ENCODE measurements at regions not wholly inside any gene's neighbourhood (a gene's known extent, or its start where the extent isn't known, plus 50 kb on each side); places are given as distances from the start of the nearest gene placed in this dataset.

DNA sequence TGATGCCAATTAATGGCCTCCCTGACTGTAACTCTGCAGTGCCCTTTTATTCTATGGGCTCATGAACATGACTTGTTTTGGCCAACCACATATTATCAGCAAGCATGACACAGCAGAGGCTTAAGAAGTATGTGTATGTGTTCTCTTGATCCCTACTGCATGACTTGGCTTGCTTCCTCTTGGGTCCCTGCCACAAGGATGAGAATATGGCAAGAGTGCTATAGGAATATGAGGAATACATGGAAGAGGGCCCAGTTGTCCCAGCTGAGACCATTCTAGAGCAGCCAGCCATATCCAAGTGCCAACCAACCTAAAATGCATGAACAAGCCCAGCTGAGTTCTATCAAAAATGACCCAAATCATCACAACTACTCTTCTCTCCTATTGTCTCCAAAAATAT lies 576.7 kb upstream of the PCDH9 start:
- Histone ChIP-seq H3K36me3 (ENCODE audit: control insufficient read depth, insufficient read depth, low read length) (no peaks in the 10 kb centered on the region), H3K27me3 (ENCODE audit: control insufficient read depth, insufficient read depth, low read length) (no peaks in the 10 kb centered on the region), H3K4me3 (ENCODE audit: low read depth, low read length) (no peak overlapping the region)
- TF ChIP-seq, protein P1, sequence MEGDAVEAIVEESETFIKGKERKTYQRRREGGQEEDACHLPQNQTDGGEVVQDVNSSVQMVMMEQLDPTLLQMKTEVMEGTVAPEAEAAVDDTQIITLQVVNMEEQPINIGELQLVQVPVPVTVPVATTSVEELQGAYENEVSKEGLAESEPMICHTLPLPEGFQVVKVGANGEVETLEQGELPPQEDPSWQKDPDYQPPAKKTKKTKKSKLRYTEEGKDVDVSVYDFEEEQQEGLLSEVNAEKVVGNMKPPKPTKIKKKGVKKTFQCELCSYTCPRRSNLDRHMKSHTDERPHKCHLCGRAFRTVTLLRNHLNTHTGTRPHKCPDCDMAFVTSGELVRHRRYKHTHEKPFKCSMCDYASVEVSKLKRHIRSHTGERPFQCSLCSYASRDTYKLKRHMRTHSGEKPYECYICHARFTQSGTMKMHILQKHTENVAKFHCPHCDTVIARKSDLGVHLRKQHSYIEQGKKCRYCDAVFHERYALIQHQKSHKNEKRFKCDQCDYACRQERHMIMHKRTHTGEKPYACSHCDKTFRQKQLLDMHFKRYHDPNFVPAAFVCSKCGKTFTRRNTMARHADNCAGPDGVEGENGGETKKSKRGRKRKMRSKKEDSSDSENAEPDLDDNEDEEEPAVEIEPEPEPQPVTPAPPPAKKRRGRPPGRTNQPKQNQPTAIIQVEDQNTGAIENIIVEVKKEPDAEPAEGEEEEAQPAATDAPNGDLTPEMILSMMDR (IDR thresholded peaks at IDR 0.05; ENCODE audit: insufficient read depth, low read length, severe bottlenecking), result no peak
- FAIRE-seq, result no peak
- DNase-seq (ENCODE audit: low read depth), result no peak

DNA sequence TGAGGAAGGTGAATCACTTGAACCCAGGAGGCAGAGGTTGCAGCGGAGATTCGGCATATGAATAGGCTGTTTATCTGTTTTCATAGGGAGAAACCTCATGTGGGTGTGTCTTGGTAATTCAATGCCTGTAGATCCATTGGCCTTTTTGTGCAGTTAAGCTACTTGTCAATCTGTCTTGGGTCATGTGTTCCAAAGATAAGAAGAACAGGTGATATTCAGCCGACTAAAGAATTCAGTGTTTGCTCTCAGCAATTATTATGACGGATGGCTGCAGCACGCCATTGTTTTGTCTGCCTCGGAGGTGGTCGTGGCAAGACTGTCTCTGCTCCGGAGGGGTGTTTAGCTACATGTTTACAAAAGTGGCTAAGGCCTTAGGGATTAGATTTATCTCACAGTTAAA lies 573.0 kb upstream of the PCDH9 start:
- H3K36me3 ChIP-seq (ENCODE audit: control insufficient read depth, insufficient read depth, low read length), result no peaks in the 10 kb centered on the region
- H3K4me3 ChIP-seq (ENCODE audit: low read depth, low read length), result no peak overlapping the region
- TF ChIP-seq, protein P1 (IDR thresholded peaks at IDR 0.05; ENCODE audit: insufficient read depth, low read length, severe bottlenecking), result no peak
- DNase-seq (ENCODE audit: low read depth) (no peak), FAIRE-seq (no peak)
- no peaks in the 10 kb centered on the region for H3K27me3 ChIP-seq (ENCODE audit: control insufficient read depth, insufficient read depth, low read length)

DNA sequence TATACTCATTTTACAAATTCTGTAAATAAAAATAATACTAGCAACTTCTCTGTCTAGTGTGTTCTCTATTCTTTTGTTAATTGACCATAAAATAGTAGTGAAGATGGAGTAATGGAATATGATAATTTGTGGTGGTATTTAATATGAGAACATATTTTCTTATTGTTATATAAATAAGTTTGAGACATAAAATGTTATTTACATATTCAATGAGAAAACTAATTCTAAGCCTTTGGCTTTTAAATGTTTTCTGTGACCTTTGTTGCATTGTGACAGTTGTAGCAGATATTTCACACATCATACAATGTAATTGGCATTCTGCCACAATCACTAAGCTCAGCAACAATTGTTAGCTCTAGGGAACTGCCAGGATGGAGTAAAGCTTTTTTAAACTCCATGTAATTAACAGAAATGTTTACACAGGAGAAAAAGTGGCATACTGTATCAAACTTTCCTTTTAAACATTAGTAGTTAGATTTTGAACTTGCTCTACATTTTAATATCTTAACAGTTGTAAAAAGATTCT lies 562.1 kb upstream of the PCDH9 start:
- Histone ChIP-seq H3K27me3 (ENCODE audit: control insufficient read depth, insufficient read depth, low read length) (no peaks in the 10 kb centered on the region), H3K36me3 (ENCODE audit: control insufficient read depth, insufficient read depth, low read length) (no peaks in the 10 kb centered on the region), H3K4me3 (ENCODE audit: low read depth, low read length) (no peak overlapping the region)
- TF ChIP-seq, protein P1 (IDR thresholded peaks at IDR 0.05; ENCODE audit: insufficient read depth, low read length, severe bottlenecking), result no peak
- DNase-seq (ENCODE audit: low read depth) (no peak), FAIRE-seq (no peak)

DNA sequence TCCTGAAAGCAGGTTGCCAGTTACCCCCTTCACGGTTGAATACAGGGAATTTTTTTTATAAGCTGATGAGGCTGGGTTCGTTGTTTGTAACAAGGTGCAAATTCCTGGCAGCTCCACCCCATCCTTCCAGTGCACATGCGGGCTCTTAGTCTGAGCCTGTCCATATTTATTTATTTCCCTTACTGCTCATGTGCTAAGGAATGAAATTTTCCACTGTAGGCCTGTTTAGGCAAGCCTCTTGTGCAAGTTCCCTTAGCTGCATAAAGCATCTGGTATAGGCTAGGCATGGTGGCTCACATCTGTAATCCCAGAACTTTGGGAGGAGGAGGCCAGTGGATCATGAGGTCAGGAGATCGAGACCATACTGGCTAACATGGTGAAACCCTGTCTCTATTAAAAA lies 560.9 kb upstream of the PCDH9 start:
- TF ChIP-seq, protein P1 (IDR thresholded peaks at IDR 0.05; ENCODE audit: insufficient read depth, low read length, severe bottlenecking), result no peak
- DNase-seq (ENCODE audit: low read depth), result peak; percentile 41
- no peaks in the 10 kb centered on the region for H3K27me3 ChIP-seq (ENCODE audit: control insufficient read depth, insufficient read depth, low read length)
- H3K4me3 ChIP-seq (ENCODE audit: low read depth, low read length), result no peak overlapping the region
- FAIRE-seq, result no peak
- H3K36me3 ChIP-seq (ENCODE audit: control insufficient read depth, insufficient read depth, low read length), result no peaks in the 10 kb centered on the region

DNA sequence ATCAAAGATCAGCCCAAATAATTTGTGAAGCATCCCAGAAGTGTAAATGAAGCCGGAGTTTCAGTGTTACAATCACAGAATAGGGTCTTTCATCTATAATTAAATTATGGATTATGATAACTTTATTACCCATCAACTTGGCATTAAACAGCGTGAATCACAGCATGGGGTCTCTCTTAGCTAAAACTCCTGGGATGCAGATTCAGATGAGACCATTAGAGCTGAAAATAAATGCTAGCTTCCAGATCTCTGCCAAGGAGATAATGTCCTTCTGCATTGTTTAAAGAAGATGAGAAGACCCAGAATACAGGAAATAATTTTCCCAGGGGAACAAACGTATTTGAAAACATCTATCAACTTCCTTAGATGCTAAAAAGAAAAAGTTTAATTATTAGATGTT lies 546.0 kb upstream of the PCDH9 start:
- TF ChIP-seq, protein P1 (IDR thresholded peaks at IDR 0.05; ENCODE audit: insufficient read depth, low read length, severe bottlenecking), result no peak
- FAIRE-seq, result no peak
- H3K36me3 ChIP-seq (ENCODE audit: control insufficient read depth, insufficient read depth, low read length), result no peaks in the 10 kb centered on the region
- no peak overlapping the region for H3K4me3 ChIP-seq (ENCODE audit: low read depth, low read length)
- no peak for DNase-seq (ENCODE audit: low read depth)
- no peaks in the 10 kb centered on the region for H3K27me3 ChIP-seq (ENCODE audit: control insufficient read depth, insufficient read depth, low read length)

DNA sequence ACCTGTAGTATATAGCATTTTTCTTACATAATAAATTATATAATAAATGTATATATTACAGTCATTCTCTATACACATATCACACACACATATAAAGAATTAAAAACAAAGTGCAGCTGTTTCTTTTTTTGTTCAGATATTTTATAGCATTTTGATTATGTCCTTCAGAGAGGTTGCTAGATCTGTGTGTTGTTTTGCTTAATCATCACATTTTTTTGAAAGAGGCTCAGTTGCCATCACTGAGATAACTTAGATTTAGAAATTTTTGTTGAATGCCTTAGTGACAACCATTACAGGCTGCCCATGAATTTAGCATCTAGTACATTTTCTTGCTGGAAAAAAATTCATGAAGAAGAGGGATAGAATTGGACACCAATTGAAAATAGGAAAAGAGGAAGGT lies 545.2 kb upstream of the PCDH9 start:
- DNase-seq (ENCODE audit: low read depth) (no peak), FAIRE-seq (no peak)
- Histone ChIP-seq H3K4me3 (ENCODE audit: low read depth, low read length) (no peak overlapping the region), H3K36me3 (ENCODE audit: control insufficient read depth, insufficient read depth, low read length) (no peaks in the 10 kb centered on the region), H3K27me3 (ENCODE audit: control insufficient read depth, insufficient read depth, low read length) (no peaks in the 10 kb centered on the region)
- TF ChIP-seq, protein P1 (IDR thresholded peaks at IDR 0.05; ENCODE audit: insufficient read depth, low read length, severe bottlenecking), result no peak
